ENCODE measurements at regions not wholly inside any gene's neighbourhood (a gene's known extent, or its start where the extent isn't known, plus 50 kb on each side); places are given as distances from the start of the nearest gene placed in this dataset.

- DNase-seq, result no peak
Observed at GRCh38 chr19:46911456-46911855, 50.7 kb downstream of the ARHGAP35 start.

GRCh38 chr19:46913198-46913851 lies 52.5 kb downstream of the ARHGAP35 start:
- no peak for DNase-seq

- no peak for DNase-seq
Observed at GRCh38 chr19:46913852-46914430, 53.1 kb downstream of the ARHGAP35 start.

GRCh38 chr19:46915386-46915785 lies 54.6 kb downstream of the ARHGAP35 start:
- no peak for DNase-seq

- DNase-seq, result no peak
Observed at GRCh38 chr19:46917002-46917401, 56.2 kb downstream of the ARHGAP35 start.

GRCh38 chr19:46919324-46919723 lies 58.5 kb downstream of the ARHGAP35 start:
- DNase-seq, result no peak

GRCh38 chr19:46920362-46920761 lies 59.6 kb downstream of the ARHGAP35 start:
- DNase-seq, result no peak

- no peak for DNase-seq
Observed at GRCh38 chr19:46921071-46921470, 60.3 kb downstream of the ARHGAP35 start.

- DNase-seq, result no peak
Observed at GRCh38 chr19:46922465-46922864, 61.7 kb downstream of the ARHGAP35 start.

GRCh38 chr19:46924874-46925547 lies 64.2 kb downstream of the ARHGAP35 start:
- no peak for DNase-seq

GRCh38 chr19:46925548-46925950 lies 64.8 kb downstream of the ARHGAP35 start:
- DNase-seq, result no peak

GRCh38 chr19:46926170-46927071 lies 65.6 kb downstream of the ARHGAP35 start:
- no peak for DNase-seq

GRCh38 chr19:46927106-46927505 lies 66.3 kb downstream of the ARHGAP35 start:
- DNase-seq, result no peak

- DNase-seq, result no peak
Observed at GRCh38 chr19:46927893-46928292, 67.1 kb downstream of the ARHGAP35 start.

GRCh38 chr19:46928951-46929350 lies 68.2 kb downstream of the ARHGAP35 start:
- DNase-seq, result no peak

GRCh38 chr19:46931202-46931601 lies 70.4 kb downstream of the ARHGAP35 start:
- DNase-seq, result no peak

GRCh38 chr19:46932346-46932745 lies 71.5 kb downstream of the ARHGAP35 start:
- DNase-seq, result no peak

- DNase-seq, result no peak
Observed at GRCh38 chr19:46935066-46935663, 74.4 kb downstream of the ARHGAP35 start.

GRCh38 chr19:46943150-46943946 lies 76.3 kb upstream of the NPAS1 start:
- no peak for DNase-seq

- DNase-seq, result no peak
Observed at GRCh38 chr19:46944123-46944748, 75.4 kb upstream of the NPAS1 start.

- DNase-seq, result no peak
Observed at GRCh38 chr19:46944918-46945628, 74.6 kb upstream of the NPAS1 start.
